ENCODE measurements at regions not wholly inside any gene's neighbourhood (a gene's known extent, or its start where the extent isn't known, plus 50 kb on each side); places are given as distances from the start of the nearest gene placed in this dataset.

- no peak for TF ChIP-seq CTCF (conservative IDR thresholded peaks at IDR 0.05; ENCODE audit: control insufficient read depth, insufficient read depth, low read depth, low read length)
- no peak for DNase-seq (ENCODE audit: low read depth)
- no peak overlapping the region for H3K4me3 ChIP-seq (ENCODE audit: control insufficient read depth, low read depth, low read length)
These were observed 76.8 kb downstream of the ATXN7L3B start for GRCh38 chr12:74614426-74614825.

GRCh38 chr12:74619084-74619483 is 81.4 kb downstream of the ATXN7L3B start:
- DNase-seq (ENCODE audit: low read depth) = no peak
- TF ChIP-seq CTCF (conservative IDR thresholded peaks at IDR 0.05; ENCODE audit: control insufficient read depth, insufficient read depth, low read depth, low read length) = no peak
- H3K4me3 ChIP-seq (ENCODE audit: control insufficient read depth, low read depth, low read length) = no peak overlapping the region

GRCh38 chr12:74619884-74620283 is 82.2 kb downstream of the ATXN7L3B start:
- no peak for TF ChIP-seq CTCF (conservative IDR thresholded peaks at IDR 0.05; ENCODE audit: control insufficient read depth, insufficient read depth, low read depth, low read length)
- no peak for DNase-seq (ENCODE audit: low read depth)
- no peak overlapping the region for H3K4me3 ChIP-seq (ENCODE audit: control insufficient read depth, low read depth, low read length)

GRCh38 chr12:74620921-74621320 is 83.3 kb downstream of the ATXN7L3B start:
- no peak for TF ChIP-seq CTCF (conservative IDR thresholded peaks at IDR 0.05; ENCODE audit: control insufficient read depth, insufficient read depth, low read depth, low read length)
- H3K4me3 ChIP-seq (ENCODE audit: control insufficient read depth, low read depth, low read length) = no peak overlapping the region
- DNase-seq (ENCODE audit: low read depth) = no peak

- DNase-seq (ENCODE audit: low read depth) = no peak
- TF ChIP-seq CTCF (conservative IDR thresholded peaks at IDR 0.05; ENCODE audit: control insufficient read depth, insufficient read depth, low read depth, low read length) = no peak
- no peak overlapping the region for H3K4me3 ChIP-seq (ENCODE audit: control insufficient read depth, low read depth, low read length)
These were observed 86.6 kb downstream of the ATXN7L3B start for GRCh38 chr12:74624201-74624600.

- H3K4me3 ChIP-seq (ENCODE audit: control insufficient read depth, low read depth, low read length) = no peak overlapping the region
- DNase-seq (ENCODE audit: low read depth) = no peak
- TF ChIP-seq CTCF (conservative IDR thresholded peaks at IDR 0.05; ENCODE audit: control insufficient read depth, insufficient read depth, low read depth, low read length) = no peak
These were observed 88.8 kb downstream of the ATXN7L3B start for GRCh38 chr12:74626397-74626796.

- TF ChIP-seq CTCF (conservative IDR thresholded peaks at IDR 0.05; ENCODE audit: control insufficient read depth, insufficient read depth, low read depth, low read length) = no peak
- DNase-seq (ENCODE audit: low read depth) = no peak
- no peak overlapping the region for H3K4me3 ChIP-seq (ENCODE audit: control insufficient read depth, low read depth, low read length)
These were observed 103.6 kb downstream of the ATXN7L3B start for GRCh38 chr12:74641262-74641661.
